OCI-LY1 (cell line): ENCODE measurements at regions not wholly inside any gene's neighbourhood (a gene's known extent, or its start where the extent isn't known, plus 50 kb on each side); places are given as distances from the start of the nearest gene placed in this dataset.

ENCODE experiments used
- H2AFZ ChIP-seq: fragments of 200-600 bp; sonication (generic), shearing (Covaris generic); 2 replicates; pipeline ENCODE4 v1.6.0; 2014; ENCODE audit warnings: antibody characterized with exemption, mild to moderate bottlenecking, low read length
- H3F3A ChIP-seq: fragments of 200-600 bp; sonication (generic), shearing (Covaris generic); 2 replicates; pipeline ENCODE4 v1.6.0; 2014; ENCODE audit warnings: mild to moderate bottlenecking, antibody characterized with exemption, low read length, moderate library complexity; ENCODE audit not compliant: insufficient read depth
- H3K27ac ChIP-seq: fragments of 200-600 bp; sonication (generic); 2 replicates; pipeline ENCODE4 v1.5.1; 2014; ENCODE audit warnings: low read length, mixed run types, mild to moderate bottlenecking, low read depth; ENCODE audit not compliant: poor library complexity, severe bottlenecking
- H3K27me3 ChIP-seq: fragments of 200-600 bp; sonication (generic); 2 replicates; pipeline ENCODE4 v1.6.0; 2014; ENCODE audit warnings: antibody characterized with exemption, mild to moderate bottlenecking, low read length, moderate library complexity; ENCODE audit not compliant: insufficient read depth
- H3K36me3 ChIP-seq: fragments of 200-600 bp; sonication (generic); 2 replicates; pipeline ENCODE4 v1.6.1; 2014; ENCODE audit warnings: mild to moderate bottlenecking, antibody characterized with exemption, low read length, moderate library complexity, mixed read lengths; ENCODE audit not compliant: insufficient read depth
- H3K4me1 ChIP-seq: fragments of 200-600 bp; sonication (generic); 2 replicates; pipeline ENCODE4 v1.5.1; 2014; ENCODE audit warnings: mild to moderate bottlenecking, low read length, moderate library complexity; ENCODE audit not compliant: insufficient read depth, severe bottlenecking
- H3K4me2 ChIP-seq: fragments of 200-600 bp; sonication (generic), shearing (Covaris generic); 2 replicates; pipeline ENCODE4 v1.6.1; 2014; ENCODE audit warnings: low read length
- H3K4me3 ChIP-seq: fragments of 200-600 bp; sonication (generic); 2 replicates; pipeline ENCODE4 v1.5.1; 2014; ENCODE audit warnings: low read length, low read depth, mild to moderate bottlenecking, mixed read lengths; ENCODE audit not compliant: poor library complexity, severe bottlenecking
- H3K79me2 ChIP-seq: fragments of 200-600 bp; shearing (Covaris generic); 2 replicates; pipeline ENCODE4 v1.6.1; 2016; ENCODE audit warnings: mixed run types, low read length, mixed read lengths; ENCODE audit not compliant: insufficient read depth
- H3K9ac ChIP-seq: fragments of 200-600 bp; sonication (generic), shearing (Covaris generic); 2 replicates; pipeline ENCODE4 v1.6.1; 2014; ENCODE audit warnings: mild to moderate bottlenecking, low read length, mixed read lengths
- H3K9me2 ChIP-seq: fragments of 200-600 bp; sonication (generic), shearing (Covaris generic); 2 replicates; pipeline ENCODE4 v1.6.1; 2014; ENCODE audit warnings: low read depth, mild to moderate bottlenecking, low read length, mixed read lengths
- H3K9me3 ChIP-seq: fragments of 200-600 bp; shearing (Covaris generic); 2 replicates; pipeline ENCODE4 v1.6.1; 2014; ENCODE audit warnings: low read length, mixed read lengths
- H4K20me1 ChIP-seq: fragments of 200-600 bp; sonication (generic), shearing (Covaris generic); 2 replicates; pipeline ENCODE4 v1.6.0; 2016; ENCODE audit warnings: mild to moderate bottlenecking, low read length; ENCODE audit not compliant: insufficient read depth
- CTCF ChIP-seq: fragments of 200-600 bp; sonication (generic), shearing (Covaris generic); IDR thresholded peaks from 2 replicates; pipeline ENCODE4 v1.5.1; 2017; ENCODE audit warnings: mild to moderate bottlenecking, antibody characterized with exemption, low read length, moderate library complexity, mixed read lengths
- EZH2 ChIP-seq: fragments of 200-600 bp; sonication (generic), shearing (Covaris generic); IDR thresholded peaks from 2 replicates; pipeline ENCODE4 v1.8.0; 2017; ENCODE audit warnings: borderline replicate concordance, mixed run types, mild to moderate bottlenecking, antibody characterized with exemption, low read length, moderate library complexity, mixed read lengths

- Histone ChIP-seq H3K9me2 (no peaks in the 10 kb centered on the region), H4K20me1 (no peaks in the 10 kb centered on the region)
Observed at GRCh38 chr1:5733596-5733995, 258.6 kb downstream of the NPHP4 start.

GRCh38 chr1:5731110-5731423, 261.2 kb downstream of the NPHP4 start:
- no peak overlapping the region for H3K4me2 ChIP-seq
- H3K9me2 ChIP-seq = no peaks in the 10 kb centered on the region
- no peaks in the 10 kb centered on the region for H4K20me1 ChIP-seq
- no peak overlapping the region for H3K9ac ChIP-seq
- H3K27ac ChIP-seq = no peak overlapping the region
- no peaks in the 10 kb centered on the region for H3K79me2 ChIP-seq
- no peaks in the 10 kb centered on the region for H3K27me3 ChIP-seq
- H3K4me1 ChIP-seq = no peaks in the 10 kb centered on the region
- TF ChIP-seq CTCF = no peak
- no peak for TF ChIP-seq EZH2
- H3K9me3 ChIP-seq = no peaks in the 10 kb centered on the region
- no peaks in the 10 kb centered on the region for H3F3A ChIP-seq
- no peak overlapping the region for H2AFZ ChIP-seq
- H3K36me3 ChIP-seq = no peaks in the 10 kb centered on the region
- H3K4me3 ChIP-seq = no peak overlapping the region

More at GRCh38 chr1:5733596-5733995, 258.6 kb downstream of the NPHP4 start:
- Histone ChIP-seq H3K4me3 (no peak overlapping the region), H2AFZ (no peak overlapping the region), H3K79me2 (no peaks in the 10 kb centered on the region), H3K4me1 (no peaks in the 10 kb centered on the region), H3K9ac (no peak overlapping the region), H3F3A (no peaks in the 10 kb centered on the region), H3K27me3 (no peaks in the 10 kb centered on the region), H3K36me3 (no peaks in the 10 kb centered on the region), H3K9me3 (no peaks in the 10 kb centered on the region), H3K27ac (no peak overlapping the region), H3K4me2 (no peak overlapping the region)
- TF ChIP-seq EZH2 = no peak
- TF ChIP-seq CTCF = no peak

- no peak overlapping the region for H3K4me2 ChIP-seq
Observed at GRCh38 chr1:5730272-5731109, 261.7 kb downstream of the NPHP4 start.

More at GRCh38 chr1:5730272-5731109, 261.7 kb downstream of the NPHP4 start:
- no peak overlapping the region for H3K9ac ChIP-seq
- no peaks in the 10 kb centered on the region for H3K9me2 ChIP-seq
- no peaks in the 10 kb centered on the region for H3K9me3 ChIP-seq
- H3K27ac ChIP-seq = no peak overlapping the region
- no peak overlapping the region for H3K4me3 ChIP-seq
- H3K79me2 ChIP-seq = no peaks in the 10 kb centered on the region
- H3K36me3 ChIP-seq = no peaks in the 10 kb centered on the region
- no peaks in the 10 kb centered on the region for H3K27me3 ChIP-seq
- no peaks in the 10 kb centered on the region for H3K4me1 ChIP-seq
- H4K20me1 ChIP-seq = no peaks in the 10 kb centered on the region
- H3F3A ChIP-seq = no peaks in the 10 kb centered on the region
- TF ChIP-seq CTCF (no peak), EZH2 (no peak)
- no peak overlapping the region for H2AFZ ChIP-seq
